H1 (cell line): ENCODE measurements at regions not wholly inside any gene's neighbourhood (a gene's known extent, or its start where the extent isn't known, plus 50 kb on each side); places are given as distances from the start of the nearest gene placed in this dataset.

Experiments
- CTCF ChIA-PET: fragments of 300-600 bp; sonication (Branson Sonifier 250); formaldehyde crosslinking; loops from one replicate; lab custom pipeline; 2021; ENCODE audit not compliant: partially characterized antibody; lab: Charles Lee
- POLR2A ChIA-PET: fragments of 300-600 bp; sonication (Branson Sonifier 250); formaldehyde crosslinking; loops from one replicate; lab custom pipeline; 2021; ENCODE audit warnings: inconsistent platforms; ENCODE audit not compliant: partially characterized antibody; lab: Charles Lee
- DNase-seq, 2 experiments: peaks; one replicate each; pipeline versions ENCODE4 v3.0.0 to v3.0.0-alpha.2; 2010 to 2022; ENCODE audit warnings: low spot score in 2 of 2, low read depth in 1 of 2, mixed read lengths in 1 of 2
- FAIRE-seq: peaks from 2 replicates; lab custom pipeline; 2011; peaks lifted over from hg19 to GRCh38; lab: Jason Lieb, UNC
- H2AFZ ChIP-seq: 2 replicates; pipeline ENCODE4 v1.8.1; 2012; ENCODE audit warnings: low read length, inconsistent platforms
- H2AK5ac ChIP-seq: 2 replicates; pipeline ENCODE4 v1.6.1; 2013; ENCODE audit warnings: low read depth, low read length
- H2BK120ac ChIP-seq: replicated peaks from 2 replicates; pipeline ENCODE3; 2013; ENCODE audit warnings: low read depth, low read length, inconsistent platforms
- H2BK12ac ChIP-seq: 2 replicates; pipeline ENCODE4 v1.6.1; 2013; ENCODE audit warnings: low read depth, low read length
- H2BK15ac ChIP-seq: 2 replicates; pipeline ENCODE4 v1.6.1; 2013; ENCODE audit warnings: low read length
- H2BK20ac ChIP-seq: 2 replicates; pipeline ENCODE4 v1.6.1; 2013; ENCODE audit warnings: low read length
- H2BK5ac ChIP-seq: 2 replicates; pipeline ENCODE4 v1.6.1; 2013; ENCODE audit warnings: low read depth, low read length
- H3K14ac ChIP-seq: 2 replicates; pipeline ENCODE4 v1.6.1; 2013; ENCODE audit warnings: inconsistent platforms; ENCODE audit not compliant: insufficient read length
- H3K18ac ChIP-seq: 2 replicates; pipeline ENCODE4 v1.6.1; 2013; ENCODE audit warnings: low read length; ENCODE audit errors: extremely low read depth
- H3K23ac ChIP-seq: 2 replicates; pipeline ENCODE4 v1.6.1; 2013; ENCODE audit warnings: inconsistent platforms; ENCODE audit not compliant: insufficient read length
- H3K23me2 ChIP-seq: 2 replicates; pipeline ENCODE4 v1.6.1; 2013; ENCODE audit warnings: low read depth, low read length
- H3K27ac ChIP-seq: 2 replicates; pipeline ENCODE4 v1.6.1; 2011; ENCODE audit warnings: low read depth, low read length, inconsistent platforms
- H3K27me3 ChIP-seq, 4 experiments: replicated peaks in 1 of 4; 1 replicate in 1 of 4; 2 replicates in 3 of 4; pipeline versions ENCODE4 v1.6.1 to v1.8.1; 2011 to 2013; ENCODE audit warnings: low read length in 3 of 4, mild to moderate bottlenecking in 3 of 4, inconsistent platforms in 2 of 4, mixed read lengths in 2 of 4, moderate library complexity in 1 of 4; ENCODE audit not compliant: control insufficient read depth in 3 of 4, insufficient read depth in 3 of 4; ENCODE audit errors: extremely low read depth in 1 of 4
- H3K36me3 ChIP-seq, 4 experiments: 2 replicates each; pipeline versions ENCODE4 v1.6.1 to v1.8.1; 2011 to 2013; ENCODE audit warnings: mild to moderate bottlenecking in 4 of 4, low read length in 3 of 4, moderate library complexity in 2 of 4, control low read depth in 1 of 4, inconsistent platforms in 1 of 4; ENCODE audit not compliant: insufficient read depth in 4 of 4, control insufficient read depth in 2 of 4
- H3K4ac ChIP-seq: replicated peaks from 2 replicates; pipeline ENCODE3; 2013; ENCODE audit warnings: low read length, low read depth, mixed read lengths, inconsistent platforms; ENCODE audit not compliant: insufficient read length
- H3K4me1 ChIP-seq, 4 experiments: replicated peaks in 1 of 4; 1 replicate in 1 of 4; 2 replicates in 3 of 4; pipeline versions ENCODE4 v1.6.1 to v1.8.1; 2011 to 2013; ENCODE audit warnings: low read length in 3 of 4, inconsistent platforms in 2 of 4, mixed read lengths in 1 of 4; ENCODE audit not compliant: insufficient read depth in 4 of 4, control insufficient read depth in 3 of 4
- H3K4me2 ChIP-seq, 2 experiments: 2 replicates each; pipeline versions ENCODE4 v1.6.1 to v1.8.1; 2011 to 2013; ENCODE audit warnings: low read depth in 2 of 2, low read length in 2 of 2, control low read depth in 1 of 2, inconsistent platforms in 1 of 2, mild to moderate bottlenecking in 1 of 2; ENCODE audit not compliant: insufficient read depth in 1 of 2
- H3K4me3 ChIP-seq, 4 experiments: fragments of 200-600, 300-600 bp in 1 of 4; sonication (generic), shearing (Covaris generic), sonication (Bioruptor Twin) in 1 of 4; 2 replicates each; pipeline versions ENCODE4 v1.5.1 to v1.8.1; 2011 to 2016; ENCODE audit warnings: low read length in 4 of 4, low read depth in 3 of 4, control low read depth in 2 of 4, inconsistent platforms in 2 of 4, mild to moderate bottlenecking in 2 of 4, mixed read lengths in 1 of 4, moderate library complexity in 1 of 4; ENCODE audit not compliant: insufficient read depth in 2 of 4; ENCODE audit errors: extremely low read depth in 1 of 4
- H3K56ac ChIP-seq: replicated peaks from 2 replicates; pipeline ENCODE3; 2013; ENCODE audit warnings: low read depth, mild to moderate bottlenecking, mixed read lengths, low read length, inconsistent platforms; ENCODE audit not compliant: insufficient read length
- H3K79me1 ChIP-seq: 2 replicates; pipeline ENCODE4 v1.6.1; 2013; ENCODE audit warnings: low read depth, low read length, control low read depth
- H3K79me2 ChIP-seq, 2 experiments: 2 replicates each; pipeline versions ENCODE4 v1.6.1 to v1.8.1; 2012 to 2013; ENCODE audit warnings: low read length in 2 of 2, mild to moderate bottlenecking in 2 of 2, inconsistent platforms in 1 of 2; ENCODE audit not compliant: insufficient read depth in 2 of 2, control insufficient read depth in 1 of 2
- H3K9ac ChIP-seq, 4 experiments: replicated peaks in 1 of 4; 1 replicate in 1 of 4; 2 replicates in 3 of 4; pipeline versions ENCODE4 v1.6.1 to v1.8.1; 2011 to 2013; ENCODE audit warnings: low read depth in 3 of 4, low read length in 3 of 4, control low read depth in 2 of 4, mild to moderate bottlenecking in 2 of 4, moderate library complexity in 2 of 4, inconsistent platforms in 1 of 4; ENCODE audit errors: extremely low read depth in 1 of 4
- H3K9me3 ChIP-seq, 2 experiments: 2 replicates each; pipeline versions ENCODE4 v1.6.1 to v1.8.1; 2012 to 2013; ENCODE audit warnings: mild to moderate bottlenecking in 2 of 2, moderate library complexity in 2 of 2, control low read depth in 1 of 2, inconsistent platforms in 1 of 2, low read depth in 1 of 2, low read length in 1 of 2, mixed read lengths in 1 of 2; ENCODE audit not compliant: insufficient read depth in 2 of 2
- H4K20me1 ChIP-seq, 2 experiments: replicated peaks in 1 of 2; 2 replicates each; pipeline versions ENCODE3 to v1.8.1; 2011 to 2013; ENCODE audit warnings: inconsistent platforms in 2 of 2, low read length in 2 of 2, mild to moderate bottlenecking in 1 of 2; ENCODE audit not compliant: insufficient read depth in 2 of 2, control insufficient read depth in 1 of 2
- H4K5ac ChIP-seq: 2 replicates; pipeline ENCODE4 v1.6.1; 2013; ENCODE audit warnings: low read length, low read depth, mixed read lengths, inconsistent platforms; ENCODE audit not compliant: insufficient read length
- H4K8ac ChIP-seq: 2 replicates; pipeline ENCODE4 v1.8.0; 2013; ENCODE audit warnings: mild to moderate bottlenecking, moderate library complexity, low read length, inconsistent platforms; ENCODE audit not compliant: insufficient read depth; ENCODE audit errors: extremely low read depth
- H4K91ac ChIP-seq: replicated peaks from 2 replicates; pipeline ENCODE3; 2013; ENCODE audit warnings: low read length, mixed read lengths, inconsistent platforms; ENCODE audit not compliant: insufficient read length
- CEBPB ChIP-seq: IDR thresholded peaks from 2 replicates; pipeline ENCODE4 v1.6.1; 2012; ENCODE audit warnings: low read depth, low read length
- RAD21 ChIP-seq, 2 experiments: IDR thresholded peaks in 1 of 2; conservative IDR thresholded peaks in 1 of 2; 2 replicates each; pipeline ENCODE4 v1.6.1; 2011; ENCODE audit warnings: low read depth in 2 of 2, low read length in 2 of 2, improper control_type of control experiment in 1 of 2, inconsistent platforms in 1 of 2, mild to moderate bottlenecking in 1 of 2, moderate library complexity in 1 of 2
- YY1 ChIP-seq: IDR thresholded peaks from 2 replicates; pipeline ENCODE4 v1.6.1; 2011; ENCODE audit warnings: low read depth, mild to moderate bottlenecking, low read length
- WGBS, 2 experiments: shearing (Covaris generic) in 1 of 2; methylation state at CpG; one replicate each; pipeline versions ENCODE4 v1.1.6 to v1.1.7; 2013 to 2015; ENCODE audit warnings: low lambda C conversion rate in 2 of 2, mixed read lengths in 2 of 2, inconsistent platforms in 1 of 2, low coverage in 1 of 2, missing lambda C conversion rate in 1 of 2; ENCODE audit not compliant: insufficient replicate concordance in 2 of 2, insufficient coverage in 1 of 2, insufficient read length in 1 of 2; ENCODE audit errors: extremely low coverage in 1 of 2, missing lambda C conversion rate in 1 of 2; 5-methylcytosine and 5-hydroxymethylcytosine counted together

GRCh38 chr10:2887391-2888070 is 179.8 kb upstream of the PFKP start:
- 89% methylated on average over 12 of the region's 12 CpGs; no CpG with 5 or more reads in 1 of the 2 experiments for WGBS, 2 experiments

More at GRCh38 chr10:2887391-2888070, 179.8 kb upstream of the PFKP start:
- Histone ChIP-seq H2AK5ac (no peak overlapping the region), H2BK15ac (no peak overlapping the region), H3K56ac (no peak overlapping the region), H3K9ac (no peak overlapping the region), H2BK20ac (no peak overlapping the region), H3K27ac (no peak overlapping the region), H3K4ac (no peak overlapping the region), H4K8ac (no peak overlapping the region), H4K5ac (no peak overlapping the region), H3K9me3 (no peaks in the 10 kb centered on the region), H4K20me1 (peaks cover 0 to 1% of the 10 kb centered on the region in 2 experiments), H3K23ac (no peak overlapping the region), H3K79me2 (no peaks in the 10 kb centered on the region), H2AFZ (no peak overlapping the region), H2BK120ac (no peak overlapping the region), H3K36me3 (no peaks in the 10 kb centered on the region), H3K4me3 (no peak overlapping the region), H4K91ac (no peak overlapping the region), H3K23me2 (no peaks in the 10 kb centered on the region), H2BK12ac (no peak overlapping the region), H3K4me2 (no peak overlapping the region), H2BK5ac (no peak overlapping the region), H3K27me3 (no peaks in the 10 kb centered on the region; a peak in 1 of 7 replicates), H3K4me1 (no peaks in the 10 kb centered on the region), H3K79me1 (no peaks in the 10 kb centered on the region), H3K14ac (no peak overlapping the region), H3K18ac (no peak overlapping the region)
- ChIA-PET POLR2A (no interaction called here), CTCF (interaction anchor here (0.8 to 4.2 kb wide), 2 partner anchors 41 to 156 kb away, joined by 3 to 17 read pairs; no protein-coding TSS in a partner anchor)
- FAIRE-seq (no peak), DNase-seq (no peak)
- TF ChIP-seq CEBPB (no peak), YY1 (no peak), RAD21 (IDR thresholded peaks at IDR 0.05 in 1 of 2, conservative IDR thresholded peaks at IDR 0.05 in 1 of 2; ENCODE audit: low read depth in 2 of 2, low read length in 2 of 2) (0 out of 4 replicates have a peak, but pooled peaks of 1 of the 2 experiments have one; percentile 6)
